ENCODE measurements at regions not wholly inside any gene's neighbourhood (a gene's known extent, or its start where the extent isn't known, plus 50 kb on each side); places are given as distances from the start of the nearest gene placed in this dataset.

- TF ChIP-seq CTCF (IDR thresholded peaks at IDR 0.05; ENCODE audit: low read depth, low read length, poor library complexity, severe bottlenecking) (no peak), EZH2phosphoT487 (IDR thresholded peaks at IDR 0.05; ENCODE audit: borderline replicate concordance, low read length) (no peak)
Observed at GRCh38 chr6:98287876-98288275, 546.5 kb upstream of the POU3F2 start.
